Spleen (tissue), 7 donors: ENCODE measurements at regions not wholly inside any gene's neighbourhood (a gene's known extent, or its start where the extent isn't known, plus 50 kb on each side); places are given as distances from the start of the nearest gene placed in this dataset.

Experiments used
- CTCF ChIP-seq, 11 experiments: fragments of 200-600 bp in 7 of 11; fragments of 450-650 bp in 4 of 11; sonication (generic) in 4 of 11; IDR thresholded peaks in 8 of 11; conservative IDR thresholded peaks in 3 of 11; 1 replicate in 7 of 11; 2 replicates in 4 of 11; pipeline versions ENCODE4 v1.4.0 to v1.8.0; 2016 to 2021; ENCODE audit warnings: antibody characterized with exemption in 11 of 11, inconsistent platforms in 4 of 11, mild to moderate bottlenecking in 1 of 11
- POLR2A ChIP-seq, 3 donors: fragments of 450-650 bp; IDR thresholded peaks; one replicate each; pipeline ENCODE4 v1.5.1; 2017; ENCODE audit warnings: antibody characterized with exemption in 3 of 3, mild to moderate bottlenecking in 1 of 3
- POLR2AphosphoS5 ChIP-seq, 3 donors: sonication (generic); formaldehyde crosslinking; IDR thresholded peaks; one replicate each; pipeline ENCODE4 v1.5.1; 2017; ENCODE audit warnings: antibody characterized with exemption in 3 of 3
- donor health status: DM: no; HTN: no; CAD: no; lungs with moderate emphysema.
- donor health status: DM: no; HTN: no; CAD: no.
- donor health status: DM: no; HTN: no; CAD: no.

DNA sequence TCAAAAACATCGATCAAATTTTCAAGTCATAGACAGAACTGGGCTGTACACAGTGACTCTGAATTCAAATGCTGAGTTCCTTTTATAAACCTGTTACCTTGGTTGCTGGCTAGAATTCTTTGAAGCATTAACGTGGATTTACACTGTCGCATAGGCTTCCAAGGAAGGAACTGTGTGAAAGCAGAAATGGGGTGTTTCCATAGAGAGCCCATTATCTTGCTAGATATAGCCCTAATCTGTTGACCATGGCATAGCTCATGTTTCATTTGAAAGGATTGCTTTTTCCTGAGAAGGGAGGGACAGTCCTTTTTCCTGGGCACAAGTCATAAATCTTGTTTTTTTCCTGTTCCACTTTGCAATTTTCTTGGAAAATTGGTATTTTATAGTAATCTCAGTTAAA, 73.8 kb upstream of the NEUROD1 start:
- TF ChIP-seq POLR2AphosphoS5 (IDR thresholded peaks at IDR 0.05) (no peak), CTCF (IDR thresholded peaks at IDR 0.05 in 8 of 11, conservative IDR thresholded peaks at IDR 0.05 in 3 of 11) (no peak), POLR2A (IDR thresholded peaks at IDR 0.05) (no peak)
